ENCODE measurements at regions not wholly inside any gene's neighbourhood (a gene's known extent, or its start where the extent isn't known, plus 50 kb on each side); places are given as distances from the start of the nearest gene placed in this dataset.

DNA sequence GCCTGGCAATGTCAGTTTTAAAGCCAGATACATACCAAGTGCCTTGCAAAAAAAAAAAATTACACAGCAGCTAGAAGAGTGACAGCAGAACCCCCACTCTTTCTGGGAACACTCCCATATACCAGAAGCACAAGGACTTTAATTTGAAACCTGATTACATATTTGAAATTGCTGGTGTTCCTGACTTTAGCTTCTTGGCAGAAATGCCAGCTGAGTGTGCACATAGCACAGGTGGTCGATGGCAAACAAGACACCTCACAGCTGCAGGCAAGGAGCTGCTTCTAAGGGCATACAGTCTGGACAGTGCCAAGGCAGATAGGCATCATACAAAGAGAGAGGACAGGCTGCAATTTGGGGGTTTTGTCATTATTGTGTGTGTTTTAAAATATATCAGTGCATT is 150.7 kb upstream of the SGK1 start (continued):
- TF ChIP-seq, protein P1, sequence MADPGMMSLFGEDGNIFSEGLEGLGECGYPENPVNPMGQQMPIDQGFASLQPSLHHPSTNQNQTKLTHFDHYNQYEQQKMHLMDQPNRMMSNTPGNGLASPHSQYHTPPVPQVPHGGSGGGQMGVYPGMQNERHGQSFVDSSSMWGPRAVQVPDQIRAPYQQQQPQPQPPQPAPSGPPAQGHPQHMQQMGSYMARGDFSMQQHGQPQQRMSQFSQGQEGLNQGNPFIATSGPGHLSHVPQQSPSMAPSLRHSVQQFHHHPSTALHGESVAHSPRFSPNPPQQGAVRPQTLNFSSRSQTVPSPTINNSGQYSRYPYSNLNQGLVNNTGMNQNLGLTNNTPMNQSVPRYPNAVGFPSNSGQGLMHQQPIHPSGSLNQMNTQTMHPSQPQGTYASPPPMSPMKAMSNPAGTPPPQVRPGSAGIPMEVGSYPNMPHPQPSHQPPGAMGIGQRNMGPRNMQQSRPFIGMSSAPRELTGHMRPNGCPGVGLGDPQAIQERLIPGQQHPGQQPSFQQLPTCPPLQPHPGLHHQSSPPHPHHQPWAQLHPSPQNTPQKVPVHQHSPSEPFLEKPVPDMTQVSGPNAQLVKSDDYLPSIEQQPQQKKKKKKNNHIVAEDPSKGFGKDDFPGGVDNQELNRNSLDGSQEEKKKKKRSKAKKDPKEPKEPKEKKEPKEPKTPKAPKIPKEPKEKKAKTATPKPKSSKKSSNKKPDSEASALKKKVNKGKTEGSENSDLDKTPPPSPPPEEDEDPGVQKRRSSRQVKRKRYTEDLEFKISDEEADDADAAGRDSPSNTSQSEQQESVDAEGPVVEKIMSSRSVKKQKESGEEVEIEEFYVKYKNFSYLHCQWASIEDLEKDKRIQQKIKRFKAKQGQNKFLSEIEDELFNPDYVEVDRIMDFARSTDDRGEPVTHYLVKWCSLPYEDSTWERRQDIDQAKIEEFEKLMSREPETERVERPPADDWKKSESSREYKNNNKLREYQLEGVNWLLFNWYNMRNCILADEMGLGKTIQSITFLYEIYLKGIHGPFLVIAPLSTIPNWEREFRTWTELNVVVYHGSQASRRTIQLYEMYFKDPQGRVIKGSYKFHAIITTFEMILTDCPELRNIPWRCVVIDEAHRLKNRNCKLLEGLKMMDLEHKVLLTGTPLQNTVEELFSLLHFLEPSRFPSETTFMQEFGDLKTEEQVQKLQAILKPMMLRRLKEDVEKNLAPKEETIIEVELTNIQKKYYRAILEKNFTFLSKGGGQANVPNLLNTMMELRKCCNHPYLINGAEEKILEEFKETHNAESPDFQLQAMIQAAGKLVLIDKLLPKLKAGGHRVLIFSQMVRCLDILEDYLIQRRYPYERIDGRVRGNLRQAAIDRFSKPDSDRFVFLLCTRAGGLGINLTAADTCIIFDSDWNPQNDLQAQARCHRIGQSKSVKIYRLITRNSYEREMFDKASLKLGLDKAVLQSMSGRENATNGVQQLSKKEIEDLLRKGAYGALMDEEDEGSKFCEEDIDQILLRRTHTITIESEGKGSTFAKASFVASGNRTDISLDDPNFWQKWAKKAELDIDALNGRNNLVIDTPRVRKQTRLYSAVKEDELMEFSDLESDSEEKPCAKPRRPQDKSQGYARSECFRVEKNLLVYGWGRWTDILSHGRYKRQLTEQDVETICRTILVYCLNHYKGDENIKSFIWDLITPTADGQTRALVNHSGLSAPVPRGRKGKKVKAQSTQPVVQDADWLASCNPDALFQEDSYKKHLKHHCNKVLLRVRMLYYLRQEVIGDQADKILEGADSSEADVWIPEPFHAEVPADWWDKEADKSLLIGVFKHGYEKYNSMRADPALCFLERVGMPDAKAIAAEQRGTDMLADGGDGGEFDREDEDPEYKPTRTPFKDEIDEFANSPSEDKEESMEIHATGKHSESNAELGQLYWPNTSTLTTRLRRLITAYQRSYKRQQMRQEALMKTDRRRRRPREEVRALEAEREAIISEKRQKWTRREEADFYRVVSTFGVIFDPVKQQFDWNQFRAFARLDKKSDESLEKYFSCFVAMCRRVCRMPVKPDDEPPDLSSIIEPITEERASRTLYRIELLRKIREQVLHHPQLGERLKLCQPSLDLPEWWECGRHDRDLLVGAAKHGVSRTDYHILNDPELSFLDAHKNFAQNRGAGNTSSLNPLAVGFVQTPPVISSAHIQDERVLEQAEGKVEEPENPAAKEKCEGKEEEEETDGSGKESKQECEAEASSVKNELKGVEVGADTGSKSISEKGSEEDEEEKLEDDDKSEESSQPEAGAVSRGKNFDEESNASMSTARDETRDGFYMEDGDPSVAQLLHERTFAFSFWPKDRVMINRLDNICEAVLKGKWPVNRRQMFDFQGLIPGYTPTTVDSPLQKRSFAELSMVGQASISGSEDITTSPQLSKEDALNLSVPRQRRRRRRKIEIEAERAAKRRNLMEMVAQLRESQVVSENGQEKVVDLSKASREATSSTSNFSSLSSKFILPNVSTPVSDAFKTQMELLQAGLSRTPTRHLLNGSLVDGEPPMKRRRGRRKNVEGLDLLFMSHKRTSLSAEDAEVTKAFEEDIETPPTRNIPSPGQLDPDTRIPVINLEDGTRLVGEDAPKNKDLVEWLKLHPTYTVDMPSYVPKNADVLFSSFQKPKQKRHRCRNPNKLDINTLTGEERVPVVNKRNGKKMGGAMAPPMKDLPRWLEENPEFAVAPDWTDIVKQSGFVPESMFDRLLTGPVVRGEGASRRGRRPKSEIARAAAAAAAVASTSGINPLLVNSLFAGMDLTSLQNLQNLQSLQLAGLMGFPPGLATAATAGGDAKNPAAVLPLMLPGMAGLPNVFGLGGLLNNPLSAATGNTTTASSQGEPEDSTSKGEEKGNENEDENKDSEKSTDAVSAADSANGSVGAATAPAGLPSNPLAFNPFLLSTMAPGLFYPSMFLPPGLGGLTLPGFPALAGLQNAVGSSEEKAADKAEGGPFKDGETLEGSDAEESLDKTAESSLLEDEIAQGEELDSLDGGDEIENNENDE (IDR thresholded peaks at IDR 0.05; ENCODE audit: insufficient replicate concordance, low read length) = no peak
- TF ChIP-seq SIX5 (IDR thresholded peaks at IDR 0.05; ENCODE audit: low read depth, low read length) (no peak), SAP30 (IDR thresholded peaks at IDR 0.05; ENCODE audit: insufficient read depth, insufficient replicate concordance, low read length) (no peak), TBP (IDR thresholded peaks at IDR 0.05; ENCODE audit: low read depth, low read length) (no peak), SP4 (IDR thresholded peaks at IDR 0.05; ENCODE audit: low read length) (no peak)
